Caco-2 (cell line): ENCODE measurements at regions not wholly inside any gene's neighbourhood (a gene's known extent, or its start where the extent isn't known, plus 50 kb on each side); places are given as distances from the start of the nearest gene placed in this dataset.

Experiments used
- BruUV-seq: library from RNA; stranded (reverse); fragments of 400-500 nt; replicated peaks from 2 replicates; lab custom pipeline; 2021; lab: Mats Ljungman, UMichigan
- CTCF ChIA-PET: fragments of 300-600 bp; sonication (Branson Sonifier 250); formaldehyde crosslinking; loops from one replicate; lab custom pipeline; 2022; ENCODE audit warnings: antibody characterized with exemption; lab: Charles Lee
- POLR2A ChIA-PET: fragments of 300-600 bp; sonication (Branson Sonifier 250); formaldehyde crosslinking; loops from one replicate; lab custom pipeline; 2022; ENCODE audit warnings: antibody characterized with exemption; lab: Charles Lee
- DNase-seq, 2 experiments: peaks; one replicate each; pipeline versions ENCODE4 v3.0.0 to v3.0.0-alpha.2; 2020 to 2022
- H3K27me3 ChIP-seq: replicated peaks from 2 replicates; pipeline ENCODE4 v1.6.0; 2011; ENCODE audit warnings: low read length; ENCODE audit not compliant: control insufficient read depth, insufficient read depth
- H3K36me3 ChIP-seq: 2 replicates; pipeline ENCODE4 v1.5.1; 2011; ENCODE audit warnings: low read length; ENCODE audit not compliant: control insufficient read depth, insufficient read depth
- H3K4me1 ChIP-seq: fragments of 250-450 bp; sonication (Bioruptor Pico); 2 replicates; pipeline ENCODE4 v1.5.1; 2020; ENCODE audit warnings: mild to moderate bottlenecking
- H3K4me3 ChIP-seq: 2 replicates; pipeline ENCODE4 v1.5.1; 2011; ENCODE audit warnings: low read depth, mild to moderate bottlenecking, control low read depth, low read length
- H3K9me3 ChIP-seq: fragments of 250-450 bp; sonication (Bioruptor Pico); 2 replicates; pipeline ENCODE4 v1.5.1; 2020; ENCODE audit warnings: mild to moderate bottlenecking, moderate library complexity
- H3K27ac Mint-ChIP-seq: one replicate; pipeline ENCODE4 v1.8.0; 2022; ENCODE audit warnings: mixed read lengths; ENCODE audit not compliant: unreplicated experiment
- H3K27me3 Mint-ChIP-seq: one replicate; pipeline ENCODE4 v1.8.0; 2022; ENCODE audit warnings: mixed read lengths; ENCODE audit not compliant: insufficient read depth, unreplicated experiment
- H3K36me3 Mint-ChIP-seq: one replicate; pipeline ENCODE4 v1.8.0; 2022; ENCODE audit warnings: mild to moderate bottlenecking, mixed read lengths; ENCODE audit not compliant: insufficient read depth, unreplicated experiment
- H3K4me1 Mint-ChIP-seq: one replicate; pipeline ENCODE4 v1.8.0; 2022; ENCODE audit warnings: low read depth, mixed read lengths; ENCODE audit not compliant: unreplicated experiment
- H3K4me3 Mint-ChIP-seq: one replicate; pipeline ENCODE4 v1.8.0; 2022; ENCODE audit warnings: mild to moderate bottlenecking, moderate library complexity, mixed read lengths; ENCODE audit not compliant: unreplicated experiment
- H3K9me3 Mint-ChIP-seq: one replicate; pipeline ENCODE4 v1.8.0; 2022; ENCODE audit warnings: mixed read lengths; ENCODE audit not compliant: unreplicated experiment
- CTCF ChIP-seq, 2 experiments: fragments of 200-600 bp in 1 of 2; IDR thresholded peaks; 1 replicate in 1 of 2; 2 replicates in 1 of 2; pipeline versions ENCODE4 v1.5.1 to v1.8.0; 2011 to 2022; ENCODE audit warnings: antibody characterized with exemption in 1 of 2, control low read depth in 1 of 2, inconsistent platforms in 1 of 2, low read depth in 1 of 2, low read length in 1 of 2, mild to moderate bottlenecking in 1 of 2, moderate library complexity in 1 of 2; ENCODE audit not compliant: insufficient read depth in 1 of 2, severe bottlenecking in 1 of 2, unreplicated experiment in 1 of 2
- intact Hi-C: fragments of 100-400 bp; cut with micrococcal nuclease; formaldehyde crosslinking; loops from one replicate; pipeline ENCODE4 v1.10.0; 2022; ENCODE audit not compliant: unreplicated experiment

DNA sequence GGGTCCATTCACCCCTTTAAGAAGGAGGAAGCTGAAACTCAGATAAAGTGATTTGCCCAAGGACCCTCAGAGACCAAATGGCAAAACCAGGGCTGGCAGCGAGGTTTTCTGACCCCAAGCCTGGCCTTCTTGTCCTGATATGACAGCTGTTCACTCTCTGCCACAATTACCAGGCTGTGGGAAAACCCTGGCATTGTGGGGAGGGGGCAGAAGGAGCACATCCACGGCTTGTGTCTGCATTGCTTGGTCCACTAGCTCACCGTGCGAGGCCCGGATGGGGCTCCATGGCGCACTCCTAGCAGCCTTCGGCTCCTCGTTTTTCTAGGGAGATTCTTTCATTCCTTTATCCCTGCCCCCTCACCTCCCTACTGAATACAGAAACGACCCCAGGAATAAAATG lies 143.4 kb upstream of the SIX2 start:
- no peaks in the 10 kb centered on the region for H3K27me3 ChIP-seq
- H3K27ac Mint-ChIP-seq: no peak overlapping the region
- no peak for DNase-seq
- H3K4me1 ChIP-seq: no peaks in the 10 kb centered on the region
- no peak for TF ChIP-seq CTCF (IDR thresholded peaks at IDR 0.05; ENCODE audit: insufficient read depth in 1 of 2, low read depth in 1 of 2, low read length in 1 of 2, severe bottlenecking in 1 of 2, unreplicated experiment in 1 of 2)
- no peaks in the 10 kb centered on the region for H3K36me3 Mint-ChIP-seq
- H3K4me3 Mint-ChIP-seq: no peak overlapping the region
- H3K4me3 ChIP-seq: no peak overlapping the region
- ChIA-PET POLR2A (interaction anchor here (0.6 kb wide), 1 partner anchor 145 kb away, joined by 3 read pairs; no protein-coding TSS in a partner anchor), CTCF (no interaction called here)
- H3K9me3 ChIP-seq: no peaks in the 10 kb centered on the region; the same call in 1 of the 2 replicates
- intact Hi-C loops: no loop called here
- no peaks in the 10 kb centered on the region for H3K4me1 Mint-ChIP-seq
- BruUV-seq: no TSS peak
- no peaks in the 10 kb centered on the region for H3K36me3 ChIP-seq
- no peaks in the 10 kb centered on the region for H3K9me3 Mint-ChIP-seq
- H3K27me3 Mint-ChIP-seq: peaks cover 23% of the 10 kb centered on the region

GRCh38 chr2:45145073-45145899 lies 136.0 kb upstream of the SIX2 start:
- no peak for TF ChIP-seq CTCF (IDR thresholded peaks at IDR 0.05; ENCODE audit: insufficient read depth in 1 of 2, low read depth in 1 of 2, low read length in 1 of 2, severe bottlenecking in 1 of 2, unreplicated experiment in 1 of 2)
- intact Hi-C loops: no loop called here
- no peaks in the 10 kb centered on the region for H3K36me3 Mint-ChIP-seq
- H3K9me3 Mint-ChIP-seq: peaks cover 9% of the 10 kb centered on the region
- H3K27ac Mint-ChIP-seq: no peak overlapping the region
- Histone ChIP-seq H3K36me3 (no peaks in the 10 kb centered on the region), H3K9me3 (no peaks in the 10 kb centered on the region), H3K4me3 (no peak overlapping the region), H3K4me1 (no peaks in the 10 kb centered on the region), H3K27me3 (no peaks in the 10 kb centered on the region; the same call in 1 of the 2 replicates)
- ChIA-PET CTCF (no interaction called here), POLR2A (no interaction called here)
- DNase-seq: no peak
- no peaks in the 10 kb centered on the region for H3K4me1 Mint-ChIP-seq
- H3K4me3 Mint-ChIP-seq: no peak overlapping the region
- H3K27me3 Mint-ChIP-seq: peaks cover 30% of the 10 kb centered on the region
- no TSS peak for BruUV-seq

- DNase-seq: no peak
- H3K4me1 ChIP-seq: no peaks in the 10 kb centered on the region
- no peak overlapping the region for H3K4me3 ChIP-seq
- BruUV-seq: no TSS peak
- no peak for TF ChIP-seq CTCF (IDR thresholded peaks at IDR 0.05; ENCODE audit: insufficient read depth in 1 of 2, low read depth in 1 of 2, low read length in 1 of 2, severe bottlenecking in 1 of 2, unreplicated experiment in 1 of 2)
- H3K9me3 Mint-ChIP-seq: peaks cover 9% of the 10 kb centered on the region
- H3K27me3 Mint-ChIP-seq: peaks cover 13% of the 10 kb centered on the region
- H3K9me3 ChIP-seq: no peaks in the 10 kb centered on the region
- H3K36me3 Mint-ChIP-seq: no peaks in the 10 kb centered on the region
- H3K27ac Mint-ChIP-seq: no peak overlapping the region
- no peaks in the 10 kb centered on the region; the same call in 1 of the 2 replicates for H3K27me3 ChIP-seq
- H3K4me1 Mint-ChIP-seq: no peaks in the 10 kb centered on the region
- ChIA-PET POLR2A (no interaction called here), CTCF (no interaction called here)
- H3K4me3 Mint-ChIP-seq: no peak overlapping the region
- H3K36me3 ChIP-seq: no peaks in the 10 kb centered on the region
- intact Hi-C loops: no loop called here
Observed at GRCh38 chr2:45141883-45142866, 132.9 kb upstream of the SIX2 start.
